Suprapubic skin (tissue), 3 donors: ENCODE measurements at regions not wholly inside any gene's neighbourhood (a gene's known extent, or its start where the extent isn't known, plus 50 kb on each side); places are given as distances from the start of the nearest gene placed in this dataset.

Source experiments
- CTCF ChIP-seq, 2 donors: fragments of 200-600 bp in 1 of 2; fragments of 450-650 bp in 1 of 2; sonication (generic) in 1 of 2; IDR thresholded peaks; one replicate each; pipeline ENCODE4 v1.5.1; 2016 to 2019; ENCODE audit warnings: antibody characterized with exemption in 2 of 2, mild to moderate bottlenecking in 1 of 2, moderate library complexity in 1 of 2
- POLR2A ChIP-seq, 2 donors: fragments of 450-650 bp; IDR thresholded peaks; one replicate each; pipeline ENCODE4 v1.6.1; 2017; ENCODE audit warnings: antibody characterized with exemption in 2 of 2, mild to moderate bottlenecking in 2 of 2, moderate library complexity in 2 of 2

- TF ChIP-seq CTCF (IDR thresholded peaks at IDR 0.05) (no peak), POLR2A (IDR thresholded peaks at IDR 0.05) (no peak)
These were observed 64.3 kb upstream of the ADRB1 start for GRCh38 chr10:113979409-113979808.
